HG03558 (cell line): ENCODE measurements at regions not wholly inside any gene's neighbourhood (a gene's known extent, or its start where the extent isn't known, plus 50 kb on each side); places are given as distances from the start of the nearest gene placed in this dataset.
"Not testable (repeated sequence)": the region's sequence is repeated elsewhere in the genome, so short reads cannot be mapped to it uniquely, and the experiment has no call there.

Experiments
- ATAC-seq: cut with Tn5 transposase; IDR thresholded peaks from one replicate; pipeline ENCODE4 v1.9.1; 2021; ENCODE audit warnings: moderate number of reproducible peaks; ENCODE audit not compliant: unreplicated experiment; ENCODE audit errors: extremely low read depth

DNA sequence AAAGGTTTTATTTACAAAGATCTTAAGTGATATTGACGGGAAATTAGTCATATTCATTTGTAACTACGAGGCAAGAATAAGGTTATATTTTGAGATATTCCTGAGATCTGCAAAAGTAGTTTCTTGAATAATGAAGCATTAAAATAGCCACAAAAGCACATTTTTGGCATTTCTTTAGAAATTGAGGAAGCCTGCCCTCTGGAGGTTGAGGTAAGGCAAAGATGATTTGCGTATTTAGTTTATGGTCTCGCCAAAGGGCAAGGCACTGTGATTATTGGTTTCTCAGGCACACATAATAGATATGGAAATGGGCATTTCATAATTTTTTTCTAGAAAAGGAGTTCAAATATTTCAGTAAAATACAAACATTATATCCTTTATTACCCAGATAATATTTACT, 143.7 kb upstream of the RPRM start:
- no peak for ATAC-seq

DNA sequence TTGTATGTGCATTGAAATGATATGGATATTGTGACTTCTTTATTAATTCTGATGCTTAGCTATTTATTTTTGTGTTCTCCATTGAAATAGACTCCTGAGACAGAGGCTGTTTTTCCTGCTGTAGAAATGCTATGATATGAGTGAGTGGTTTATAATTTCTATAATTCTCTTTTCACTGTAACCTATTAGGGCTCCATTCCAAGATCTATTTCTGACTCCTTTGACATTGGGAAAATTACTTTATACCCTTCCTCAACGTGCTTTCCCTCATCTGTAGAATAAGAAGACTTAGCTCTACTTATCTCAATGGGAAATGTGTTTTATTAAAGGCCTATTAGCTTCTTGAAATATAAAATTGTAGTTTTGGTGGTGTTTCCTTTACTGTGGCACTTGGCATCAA, 144.5 kb upstream of the RPRM start:
- ATAC-seq, result no peak

- ATAC-seq, result no peak
These were observed 148.1 kb upstream of the RPRM start for GRCh38 chr2:153626676-153627075.

DNA sequence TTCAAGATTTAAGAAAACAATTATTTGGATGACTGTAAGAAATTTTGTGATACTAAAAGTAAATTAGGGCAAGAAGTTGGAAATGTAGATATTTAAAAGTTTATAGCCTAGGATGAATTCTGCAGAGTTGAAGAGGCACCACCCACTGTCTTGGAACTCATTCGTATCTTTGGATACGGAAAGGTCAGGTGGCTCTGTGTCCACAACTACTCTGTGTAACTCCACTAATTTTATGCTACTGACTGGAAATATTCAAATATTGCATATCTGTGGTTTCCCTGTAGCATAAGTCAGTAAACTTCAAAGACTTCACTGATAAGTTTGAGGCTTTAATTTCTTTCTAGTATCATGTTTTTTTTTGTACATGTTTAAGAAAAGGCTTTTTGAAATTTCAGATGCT, 156.9 kb upstream of the RPRM start:
- ATAC-seq, result no peak

- ATAC-seq, result no peak
These were observed 162.5 kb upstream of the RPRM start for GRCh38 chr2:153641046-153641445.

DNA sequence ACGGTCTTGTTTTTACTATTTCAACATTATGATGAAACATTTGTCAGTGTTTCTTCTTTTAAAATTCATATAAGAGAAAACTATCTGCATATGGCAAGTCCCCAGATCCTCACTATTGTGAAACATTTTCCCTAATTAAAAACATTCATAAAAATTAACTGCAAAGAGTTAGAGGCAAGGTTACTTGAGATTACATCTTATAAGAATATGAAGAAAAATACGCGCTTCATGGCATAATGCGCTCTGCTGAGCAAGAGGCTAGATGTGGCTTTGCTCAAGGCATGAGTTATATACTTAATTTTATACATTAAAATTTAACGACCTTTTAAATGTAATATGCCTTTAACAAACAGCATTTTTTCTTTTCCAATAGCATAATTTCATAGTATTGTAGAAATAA, 166.4 kb upstream of the RPRM start:
- no peak for ATAC-seq

- ATAC-seq, result no peak
These were observed 167.0 kb upstream of the RPRM start for GRCh38 chr2:153645599-153645998.

DNA sequence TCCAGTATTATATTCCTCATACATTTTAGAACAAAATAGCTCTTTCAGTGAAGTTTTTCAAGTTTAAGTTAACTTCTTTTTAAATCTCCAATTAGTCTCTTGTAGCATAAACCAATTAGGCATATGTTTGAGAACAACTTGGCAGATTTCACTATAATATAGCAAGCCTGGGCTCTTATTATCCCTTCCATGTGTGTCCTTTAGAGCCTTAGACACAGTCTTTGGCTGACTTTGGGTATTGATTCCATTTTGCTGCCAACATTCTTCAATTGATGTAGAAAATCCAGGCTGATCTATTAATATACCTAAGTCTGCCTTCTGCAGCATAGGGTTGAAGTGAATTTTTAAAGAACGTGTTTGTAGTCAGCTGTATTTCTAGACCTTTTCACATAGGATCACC, 179.1 kb upstream of the RPRM start:
- no peak for ATAC-seq

GRCh38 chr2:153661801-153662200, 183.2 kb upstream of the RPRM start:
- ATAC-seq, result no peak

GRCh38 chr2:153663371-153663770, 184.8 kb upstream of the RPRM start:
- no peak for ATAC-seq

GRCh38 chr2:153664009-153664408, 185.4 kb upstream of the RPRM start:
- ATAC-seq, result not testable (repeated sequence)

DNA sequence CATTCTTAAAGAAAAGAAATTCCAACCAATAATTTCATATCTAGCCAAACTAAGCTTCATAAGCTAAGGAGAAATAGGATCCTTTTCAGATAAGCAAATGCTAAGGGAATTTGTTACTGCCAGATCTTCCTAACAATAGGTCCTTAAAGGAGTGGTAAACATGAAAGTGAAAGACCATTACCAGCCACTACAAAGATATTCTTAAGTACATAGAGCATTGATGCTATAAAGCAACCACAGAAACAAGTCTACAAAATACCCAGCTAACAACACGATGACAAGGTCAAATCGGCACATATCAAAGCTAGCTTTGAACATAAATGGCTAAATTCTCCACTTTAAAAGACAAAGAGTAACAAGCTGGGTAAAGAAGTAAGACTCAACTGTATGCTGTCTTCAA, 188.9 kb upstream of the RPRM start:
- no peak for ATAC-seq

- no peak for ATAC-seq
These were observed 190.4 kb upstream of the RPRM start for GRCh38 chr2:153668923-153669322.

- ATAC-seq, result no peak
These were observed 161.6 kb upstream of the GALNT13 start for GRCh38 chr2:153710128-153710527.

GRCh38 chr2:153715218-153715850, 156.4 kb upstream of the GALNT13 start:
- ATAC-seq, result no peak

DNA sequence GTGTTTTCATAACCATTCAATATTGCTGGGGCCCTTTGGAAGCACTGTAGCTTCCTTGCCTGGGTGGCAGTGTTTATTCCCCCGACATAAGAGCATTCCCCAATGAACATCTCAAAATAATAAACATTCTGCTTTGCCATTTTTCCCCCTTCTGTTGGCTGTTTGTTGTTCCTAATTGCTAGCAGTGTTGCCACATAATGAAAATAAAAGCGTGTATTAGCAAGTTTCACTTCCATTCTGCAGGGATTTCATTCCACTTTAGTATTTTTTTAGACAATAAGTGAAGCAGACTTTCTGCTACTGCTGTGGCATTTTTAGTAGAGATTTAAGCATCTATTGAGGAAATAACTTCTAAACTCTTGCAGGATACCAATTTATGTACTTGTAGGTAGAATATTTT, 154.7 kb upstream of the GALNT13 start:
- no peak for ATAC-seq

DNA sequence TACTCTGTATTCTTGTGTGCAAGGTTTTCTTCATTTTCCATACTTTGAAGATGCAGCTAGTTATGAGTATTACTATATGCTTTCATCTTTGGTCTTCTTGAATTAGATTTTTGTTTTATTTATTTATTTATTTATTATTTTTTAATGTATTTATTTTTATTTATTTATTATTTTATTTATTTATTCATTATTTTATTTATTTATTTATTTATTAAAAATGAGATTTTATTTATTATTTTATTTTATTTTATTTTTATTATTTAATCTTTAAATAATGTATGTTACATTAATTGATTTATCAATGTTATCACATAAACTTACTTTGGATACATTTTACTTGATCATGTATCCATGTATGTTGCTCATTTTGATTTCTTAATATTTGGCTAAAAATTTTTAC, 132.3 kb upstream of the GALNT13 start:
- no peak for ATAC-seq

DNA sequence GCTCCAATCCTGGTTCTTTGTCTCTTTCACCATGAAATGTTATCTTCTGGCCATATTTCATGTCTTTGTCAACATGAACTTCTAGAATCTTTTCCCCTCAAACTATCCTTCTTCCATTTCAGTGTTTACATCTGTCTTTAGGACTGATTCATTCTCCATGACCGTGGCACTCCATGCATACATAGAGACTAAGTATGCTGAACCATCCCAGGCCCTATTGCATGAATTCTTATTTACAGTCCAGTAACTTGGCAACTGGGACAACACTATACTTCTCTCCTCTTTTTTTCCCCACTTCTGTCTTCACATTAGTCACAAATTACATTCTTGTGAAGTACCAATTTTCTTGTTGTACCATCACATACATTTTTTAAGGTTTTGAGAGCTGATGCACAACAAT, 109.8 kb upstream of the GALNT13 start:
- no peak for ATAC-seq

- ATAC-seq, result no peak
These were observed 105.3 kb upstream of the GALNT13 start for GRCh38 chr2:153766415-153766814.

DNA sequence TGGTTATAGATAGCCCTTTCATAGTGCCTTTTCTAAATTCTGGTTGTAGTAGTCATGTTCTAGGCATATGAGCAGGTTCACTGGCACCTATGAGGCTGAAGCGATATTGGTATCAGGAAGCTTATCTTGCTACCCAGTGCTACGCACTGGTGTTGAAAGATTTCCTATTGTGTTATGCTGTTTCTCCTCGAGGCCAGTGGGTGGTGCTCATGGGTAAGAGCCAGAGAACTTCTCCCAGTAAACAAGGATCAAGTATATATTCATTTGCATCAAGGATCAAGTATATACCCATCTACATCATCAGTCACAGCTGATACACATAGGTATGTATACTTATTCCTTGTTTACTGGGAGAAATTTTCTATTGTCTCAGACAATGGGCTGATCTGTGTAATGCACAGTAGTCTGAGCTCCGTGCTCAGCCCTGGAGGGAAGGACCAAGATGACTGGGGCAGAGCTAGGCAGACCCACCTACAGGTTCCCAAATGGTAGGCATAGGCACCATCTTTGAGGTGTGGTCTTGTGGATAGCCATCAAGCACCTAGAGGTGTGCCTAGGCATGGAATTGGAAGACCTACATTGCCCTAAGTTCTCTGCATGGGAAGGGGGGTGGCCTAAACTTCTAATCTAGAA, 101.2 kb upstream of the GALNT13 start:
- no peak for ATAC-seq

DNA sequence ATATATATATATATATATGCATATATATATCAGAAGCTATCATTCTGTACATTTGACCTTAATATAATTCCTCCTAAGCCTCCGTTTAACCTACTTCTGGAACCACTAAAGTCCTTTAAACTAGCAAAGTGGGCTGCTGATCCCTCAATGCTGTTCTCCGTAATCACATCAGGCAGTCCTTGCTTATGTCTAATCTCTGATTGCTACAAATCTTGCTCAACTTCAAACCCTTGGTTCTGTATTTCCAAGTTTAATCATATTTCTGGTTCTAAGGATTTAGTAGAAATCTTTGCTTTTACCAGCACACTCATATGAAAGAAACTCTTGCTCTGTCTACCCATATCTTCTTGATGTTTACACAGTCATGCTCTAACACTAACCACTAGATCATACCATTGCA, 91.5 kb upstream of the GALNT13 start:
- ATAC-seq, result no peak

DNA sequence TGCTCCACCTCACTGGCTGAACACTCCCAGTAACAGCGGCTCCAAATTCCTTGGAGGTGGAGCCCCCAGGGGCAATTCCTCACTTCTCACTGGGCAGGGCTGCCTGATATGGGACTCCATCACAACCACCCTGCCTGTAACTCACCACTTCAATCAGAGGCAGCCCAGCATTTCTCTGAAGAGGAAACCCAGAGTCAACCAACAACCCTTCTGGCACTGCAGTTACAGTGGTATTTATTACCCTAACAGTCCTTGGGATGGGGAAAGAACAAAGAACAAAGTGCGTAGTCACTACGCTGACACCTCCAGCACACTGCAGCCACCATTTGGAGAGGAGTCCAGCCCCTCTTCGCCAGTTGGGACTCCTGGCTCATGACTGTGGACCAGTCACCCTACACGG, 85.7 kb upstream of the GALNT13 start:
- no peak for ATAC-seq
